SK-MEL-5 (cell line): ENCODE measurements at regions not wholly inside any gene's neighbourhood (a gene's known extent, or its start where the extent isn't known, plus 50 kb on each side); places are given as distances from the start of the nearest gene placed in this dataset.

Experiments used
- DNase-seq: peaks from one replicate; pipeline ENCODE4 v3.0.0-alpha.2; 2016; ENCODE audit warnings: low read depth, low spot score
- in situ Hi-C: cut with HindIII; loops from 2 replicates; pipeline ENCODE4 v1.10.0; 2016; ENCODE audit warnings: low sequenced_read_pairs, high pct_unique_total_duplicates, low pct_unique_long_range_greater_than_20kb

- in situ Hi-C loops = no loop called here
- DNase-seq = no peak
Observed at GRCh38 chr10:132467464-132468149, 70.0 kb upstream of the INPP5A start.

DNA sequence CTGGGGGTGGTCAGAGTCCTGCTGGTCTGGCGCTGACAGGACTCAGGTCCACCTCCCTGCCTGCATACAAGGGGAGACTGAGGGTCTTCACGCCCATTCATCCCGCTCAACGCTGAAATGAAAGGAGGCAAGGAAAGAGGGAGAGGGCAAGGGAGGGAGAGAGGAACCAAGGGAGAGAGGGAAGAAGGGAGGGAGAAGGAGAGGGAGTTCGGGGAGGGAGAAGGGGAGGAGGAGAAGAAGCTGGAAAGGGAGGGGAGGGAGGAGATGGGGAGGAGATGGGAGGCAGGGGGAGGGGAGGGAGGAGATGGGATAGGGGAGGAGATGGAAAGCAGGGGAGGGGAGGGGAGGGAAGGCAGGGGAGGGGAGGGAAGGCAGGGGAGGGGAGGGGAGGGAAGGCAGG lies 69.4 kb upstream of the INPP5A start:
- in situ Hi-C loops = no loop called here

GRCh38 chr10:132468651-132469050 lies 68.9 kb upstream of the INPP5A start:
- no peak for DNase-seq
- in situ Hi-C loops = no loop called here

More for the DNA sequence above, 69.4 kb upstream of the INPP5A start:
- DNase-seq = no peak

- DNase-seq = no peak
- in situ Hi-C loops = no loop called here
Observed at GRCh38 chr10:132469197-132469884, 68.2 kb upstream of the INPP5A start.

DNA sequence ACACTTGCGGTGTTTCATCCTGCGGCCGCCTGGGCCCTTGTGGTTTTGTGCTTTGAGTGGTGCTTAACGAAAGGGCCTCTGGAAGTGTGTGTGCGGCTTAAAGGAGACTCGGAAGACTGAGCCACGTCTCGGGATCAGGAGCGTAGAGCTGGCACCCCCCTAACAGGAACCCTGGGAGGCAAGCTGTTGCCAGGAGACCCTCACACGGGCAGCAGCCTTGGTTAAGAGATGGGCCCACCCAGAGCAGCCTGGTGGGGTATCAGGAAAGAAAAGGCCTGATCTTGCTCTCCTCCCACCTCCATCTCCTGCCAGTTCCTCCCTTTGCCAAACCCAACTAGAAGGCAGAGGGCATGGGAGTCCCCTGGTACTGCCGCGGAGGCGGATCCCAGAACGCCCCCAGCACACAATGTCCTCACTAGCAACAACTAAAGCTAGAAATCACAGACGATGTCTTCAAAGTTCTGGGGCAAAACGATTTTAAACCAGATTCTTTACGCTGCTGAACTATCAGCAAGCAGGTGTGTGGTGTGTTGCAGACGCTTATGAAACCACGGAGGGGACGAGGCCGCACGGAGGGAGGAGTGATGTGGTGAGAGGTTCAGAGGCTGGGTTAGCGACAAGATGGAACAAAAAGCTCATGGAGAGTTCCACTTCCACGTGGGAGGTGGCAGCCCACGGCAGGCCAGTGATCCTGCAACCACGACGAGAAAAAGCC lies 67.0 kb upstream of the INPP5A start:
- no peak for DNase-seq
- in situ Hi-C loops = no loop called here

DNA sequence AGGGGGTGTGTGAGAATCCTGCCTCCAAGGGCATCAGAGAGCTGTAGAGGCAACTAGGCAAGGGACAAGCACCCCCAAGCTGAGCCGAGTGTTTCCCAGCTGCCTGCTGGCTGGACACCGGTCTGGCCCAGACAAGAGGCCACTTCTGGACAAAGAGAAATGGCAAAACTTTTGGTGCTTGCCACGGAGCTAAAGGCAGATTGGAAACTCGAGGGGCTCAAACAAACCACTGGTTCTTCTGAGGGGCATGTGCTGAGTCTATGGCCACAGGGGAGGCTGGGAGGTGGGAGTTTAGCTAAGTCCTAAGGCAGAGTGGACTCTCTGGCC lies 66.5 kb upstream of the INPP5A start:
- in situ Hi-C loops = no loop called here
- DNase-seq = no peak

- DNase-seq = no peak
- in situ Hi-C loops = no loop called here
Observed at GRCh38 chr10:132471484-132471883, 66.1 kb upstream of the INPP5A start.

GRCh38 chr10:132475086-132475485 lies 62.5 kb upstream of the INPP5A start:
- DNase-seq = no peak
- in situ Hi-C loops = no loop called here

GRCh38 chr10:132476146-132477065 lies 61.2 kb upstream of the INPP5A start:
- DNase-seq = no peak
- in situ Hi-C loops = no loop called here

DNA sequence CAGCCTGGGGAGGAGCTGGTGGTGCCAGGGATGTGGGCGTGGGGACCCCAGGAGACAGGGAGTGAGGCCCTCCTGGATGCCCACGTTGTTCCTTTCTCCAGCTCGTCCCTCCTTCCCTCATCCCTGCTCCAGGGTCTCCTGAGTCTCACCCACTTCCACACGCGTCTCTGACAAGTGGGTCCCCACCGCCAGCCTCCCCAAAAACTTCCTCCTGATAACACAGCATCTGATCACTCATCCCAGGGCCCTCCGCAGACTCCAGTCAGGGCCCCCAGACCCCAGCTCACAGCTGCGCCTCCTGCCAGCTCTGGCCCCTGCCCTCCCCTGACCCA lies 60.6 kb upstream of the INPP5A start:
- in situ Hi-C loops = no loop called here
- DNase-seq = no peak

GRCh38 chr10:132477398-132478340 lies 59.9 kb upstream of the INPP5A start:
- DNase-seq = no peak
- in situ Hi-C loops = no loop called here

DNA sequence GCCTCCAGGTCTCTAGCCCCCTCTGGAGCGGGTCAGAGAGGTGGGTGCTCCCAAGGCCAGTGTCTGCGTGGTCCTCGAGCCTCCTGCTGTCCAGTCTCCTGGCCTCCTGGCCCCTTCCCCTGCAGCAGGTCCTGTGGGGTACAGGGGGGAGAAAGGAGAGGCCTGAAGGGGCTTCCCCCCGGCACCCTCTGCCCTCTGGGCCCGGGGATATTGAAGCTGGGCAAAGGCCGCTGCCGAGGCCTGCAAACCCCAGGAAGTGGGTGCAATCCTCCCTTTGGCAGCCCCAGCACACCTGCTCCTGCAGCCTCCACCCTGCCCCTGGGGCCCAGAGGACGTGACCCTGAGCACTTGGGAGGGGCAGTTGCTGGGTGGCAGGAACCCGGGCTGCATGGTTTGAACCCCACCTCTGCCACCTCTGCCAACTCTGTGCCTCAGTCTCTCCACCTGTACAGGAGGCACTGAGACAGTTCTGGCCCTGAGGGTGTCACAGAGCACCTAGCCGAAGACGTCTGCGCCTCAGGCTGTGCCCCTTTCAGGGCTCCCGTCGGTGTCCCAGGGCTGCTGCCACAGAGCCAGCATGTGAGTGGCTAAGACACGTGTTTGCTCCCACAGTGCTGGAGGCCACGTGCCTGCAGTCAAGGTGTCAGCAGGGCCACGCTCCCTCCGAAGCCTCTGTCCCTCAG lies 59.1 kb upstream of the INPP5A start:
- in situ Hi-C loops = no loop called here
- no peak for DNase-seq

DNA sequence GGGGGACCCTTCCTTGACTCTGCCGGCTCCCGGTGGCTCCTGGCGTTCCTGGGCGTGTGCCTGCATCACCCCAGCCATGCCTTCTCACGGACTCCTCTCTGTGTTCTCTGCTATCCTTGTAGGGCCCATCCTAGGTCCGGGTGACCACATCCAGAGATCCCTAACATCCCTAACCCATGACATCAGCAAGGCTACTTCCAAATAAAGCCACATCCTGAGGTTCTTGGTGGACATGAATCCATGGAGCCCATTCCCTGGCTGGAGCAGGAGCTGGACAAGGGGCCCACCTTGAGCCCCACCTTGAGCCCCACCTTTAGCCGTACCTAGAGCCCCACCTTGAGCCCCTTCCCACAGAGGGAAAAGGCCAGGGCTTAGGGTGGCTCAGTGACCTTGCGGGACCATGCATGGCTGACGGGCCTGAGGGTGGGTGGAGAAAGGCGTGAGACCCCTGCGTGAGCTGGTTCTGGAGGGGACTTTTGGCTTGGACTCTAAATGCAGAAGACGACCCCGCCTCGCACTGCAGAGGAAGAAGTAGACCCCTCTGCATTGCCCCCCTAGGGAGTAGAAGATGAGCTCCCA lies 58.5 kb upstream of the INPP5A start:
- no peak for DNase-seq
- in situ Hi-C loops = no loop called here

GRCh38 chr10:132479603-132480221 lies 57.9 kb upstream of the INPP5A start:
- in situ Hi-C loops = no loop called here
- no peak for DNase-seq

DNA sequence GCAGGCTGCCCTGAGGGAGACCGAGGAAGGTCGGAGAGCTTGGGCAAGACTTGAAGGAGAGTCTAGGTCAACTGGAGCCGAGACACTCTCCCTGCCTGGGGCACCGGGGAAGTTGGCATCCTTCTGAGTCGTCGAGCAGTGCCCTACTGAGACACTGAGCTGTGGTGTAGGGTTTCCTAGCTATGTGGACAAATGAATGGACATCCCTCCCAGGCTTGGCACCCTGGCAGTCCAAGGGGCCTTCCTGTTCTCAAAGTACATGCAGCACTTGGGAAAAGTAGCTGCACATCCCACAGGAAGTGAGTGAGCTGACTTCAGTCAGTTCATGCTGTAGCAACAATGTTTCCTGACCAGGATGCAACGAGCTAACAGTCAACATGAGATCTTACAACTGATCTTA lies 57.2 kb upstream of the INPP5A start:
- in situ Hi-C loops = no loop called here
- no peak for DNase-seq

- in situ Hi-C loops = no loop called here
- DNase-seq = no peak
Observed at GRCh38 chr10:132481690-132482089, 55.9 kb upstream of the INPP5A start.
